PC-3 (cell line): ENCODE measurements at regions not wholly inside any gene's neighbourhood (a gene's known extent, or its start where the extent isn't known, plus 50 kb on each side); places are given as distances from the start of the nearest gene placed in this dataset.

Experiments used
- ATAC-seq: fragments of 200-7000 bp; cut with Tn5 transposase; 2 replicates; pipeline ENCODE4 v1.9.1; 2020; ENCODE audit warnings: mild to moderate bottlenecking, moderate library complexity
- BruUV-seq: library from RNA; stranded (reverse); fragments of 400-500 nt; replicated peaks from 2 replicates; lab custom pipeline; 2021; lab: Mats Ljungman, UMichigan
- CTCF ChIA-PET: fragments of 300-600 bp; sonication (Branson Sonifier 250); formaldehyde crosslinking; loops from one replicate; lab custom pipeline; 2022; ENCODE audit warnings: antibody characterized with exemption; lab: Charles Lee
- POLR2A ChIA-PET: fragments of 300-600 bp; sonication (Branson Sonifier 250); formaldehyde crosslinking; loops from one replicate; lab custom pipeline; 2022; ENCODE audit warnings: antibody characterized with exemption; ENCODE audit not compliant: unreplicated experiment; lab: Charles Lee
- DNase-seq: peaks from one replicate; pipeline ENCODE4 v3.0.0-alpha.2; 2015
- H2AFZ ChIP-seq: fragments of 300-600 bp; sonication (generic); 2 replicates; pipeline ENCODE4 v1.6.0; 2016; ENCODE audit warnings: antibody characterized with exemption, low read length
- H3F3A ChIP-seq: fragments of 300-600 bp; sonication (generic); one replicate; pipeline ENCODE4 v1.6.0; 2017; ENCODE audit warnings: antibody characterized with exemption, low read length, control low read depth, mild to moderate bottlenecking; ENCODE audit not compliant: unreplicated experiment
- H3K27ac ChIP-seq: fragments of 300-600 bp; sonication (generic); 2 replicates; pipeline ENCODE4 v1.5.1; 2016; ENCODE audit warnings: mild to moderate bottlenecking, low read length
- H3K27me3 ChIP-seq: fragments of 300-600 bp; sonication (generic); 2 replicates; pipeline ENCODE4 v1.6.1; 2016; ENCODE audit warnings: low read length, mixed read lengths
- H3K36me3 ChIP-seq: fragments of 300-600 bp; sonication (generic); 2 replicates; pipeline ENCODE4 v1.6.1; 2016; ENCODE audit warnings: low read depth, mixed run types, low read length, mixed read lengths
- H3K4me1 ChIP-seq: fragments of 300-600 bp; sonication (generic); 2 replicates; pipeline ENCODE4 v1.5.1; 2016; ENCODE audit warnings: low read length; ENCODE audit not compliant: insufficient read depth
- H3K4me2 ChIP-seq: fragments of 300-600 bp; sonication (generic); 2 replicates; pipeline ENCODE4 v1.6.0; 2016; ENCODE audit warnings: low read length
- H3K4me3 ChIP-seq: fragments of 300-600 bp; sonication (generic); 2 replicates; pipeline ENCODE4 v1.5.1; 2016; ENCODE audit warnings: mild to moderate bottlenecking, low read length, mixed read lengths
- H3K79me2 ChIP-seq: fragments of 300-600 bp; sonication (generic); 2 replicates; pipeline ENCODE4 v1.6.1; 2017; ENCODE audit warnings: low read length, mixed read lengths
- H3K9ac ChIP-seq: fragments of 300-600 bp; sonication (generic); 2 replicates; pipeline ENCODE4 v1.6.0; 2016; ENCODE audit warnings: mild to moderate bottlenecking, low read length
- H3K9me2 ChIP-seq: fragments of 300-600 bp; sonication (generic); replicated peaks from 2 replicates; pipeline ENCODE4 v1.6.1; 2016; ENCODE audit warnings: mixed run types, low read length, mixed read lengths
- H3K9me3 ChIP-seq: fragments of 300-600 bp; sonication (generic); 2 replicates; pipeline ENCODE4 v1.6.1; 2016; ENCODE audit warnings: low read length, mixed read lengths
- H4K20me1 ChIP-seq: fragments of 300-600 bp; sonication (generic); 2 replicates; pipeline ENCODE4 v1.6.1; 2016; ENCODE audit warnings: low read length, mixed read lengths
- EZH2 ChIP-seq: fragments of 300-600 bp; sonication (generic); IDR thresholded peaks from one replicate; pipeline ENCODE4 v1.6.1; 2017; ENCODE audit warnings: antibody characterized with exemption, mild to moderate bottlenecking, low read length; ENCODE audit not compliant: unreplicated experiment
- EZH2phosphoT487 ChIP-seq: fragments of 300-600 bp; sonication (generic); IDR thresholded peaks from 2 replicates; pipeline ENCODE4 v1.6.1; 2018; ENCODE audit warnings: mild to moderate bottlenecking, antibody characterized with exemption, low read length, borderline replicate concordance
- intact Hi-C: fragments of 100-400 bp; cut with micrococcal nuclease; formaldehyde crosslinking; loops from 2 replicates; pipeline ENCODE4 v1.9.0; 2023
- TF ChIP-seq, protein P1 (sequence below): fragments of 300-600 bp; sonication (generic); conservative IDR thresholded peaks from 2 replicates; pipeline ENCODE4 v1.5.1; 2017; ENCODE audit warnings: antibody characterized with exemption, low read depth, mild to moderate bottlenecking, low read length

DNA sequence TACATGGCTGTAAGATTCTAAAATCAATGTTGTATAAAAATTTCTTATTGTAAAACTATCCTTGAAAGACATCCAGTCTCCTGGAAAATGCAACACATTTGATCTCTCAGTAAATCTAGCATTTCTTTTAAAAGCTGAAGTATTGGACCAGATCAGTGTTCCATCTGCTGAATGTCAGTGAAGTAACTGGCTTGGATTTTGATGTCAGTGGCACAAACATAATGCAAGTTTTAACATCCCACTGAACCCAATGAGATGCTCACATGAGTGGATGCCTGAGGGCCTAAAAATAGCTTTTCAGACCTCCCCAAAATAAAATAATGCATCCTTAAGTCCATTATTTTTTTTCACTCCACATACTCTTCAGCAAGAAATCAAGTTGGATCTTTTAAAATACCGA lies 1432.2 kb downstream of the MRPL39 start:
- DNase-seq (no peak), ATAC-seq (no peak)
- Histone ChIP-seq H3K36me3 (peaks cover 3% of the 10 kb centered on the region; the same call in 1 of the 2 replicates), H3K4me3 (no peak overlapping the region), H2AFZ (no peak overlapping the region), H3K9me2 (no peaks in the 10 kb centered on the region), H3K9ac (no peak overlapping the region), H3K27ac (no peak overlapping the region), H3K79me2 (no peaks in the 10 kb centered on the region), H4K20me1 (no peaks in the 10 kb centered on the region), H3K4me1 (no peaks in the 10 kb centered on the region), H3K9me3 (0 out of 2 replicates have a peak, but pooled peaks cover 14% of the 10 kb centered on the region), H3K4me2 (no peak overlapping the region), H3K27me3 (no peaks in the 10 kb centered on the region), H3F3A (no peaks in the 10 kb centered on the region)
- CTCF ChIA-PET: no interaction called here
- POLR2A ChIA-PET: no interaction called here
- TF ChIP-seq, protein P1, sequence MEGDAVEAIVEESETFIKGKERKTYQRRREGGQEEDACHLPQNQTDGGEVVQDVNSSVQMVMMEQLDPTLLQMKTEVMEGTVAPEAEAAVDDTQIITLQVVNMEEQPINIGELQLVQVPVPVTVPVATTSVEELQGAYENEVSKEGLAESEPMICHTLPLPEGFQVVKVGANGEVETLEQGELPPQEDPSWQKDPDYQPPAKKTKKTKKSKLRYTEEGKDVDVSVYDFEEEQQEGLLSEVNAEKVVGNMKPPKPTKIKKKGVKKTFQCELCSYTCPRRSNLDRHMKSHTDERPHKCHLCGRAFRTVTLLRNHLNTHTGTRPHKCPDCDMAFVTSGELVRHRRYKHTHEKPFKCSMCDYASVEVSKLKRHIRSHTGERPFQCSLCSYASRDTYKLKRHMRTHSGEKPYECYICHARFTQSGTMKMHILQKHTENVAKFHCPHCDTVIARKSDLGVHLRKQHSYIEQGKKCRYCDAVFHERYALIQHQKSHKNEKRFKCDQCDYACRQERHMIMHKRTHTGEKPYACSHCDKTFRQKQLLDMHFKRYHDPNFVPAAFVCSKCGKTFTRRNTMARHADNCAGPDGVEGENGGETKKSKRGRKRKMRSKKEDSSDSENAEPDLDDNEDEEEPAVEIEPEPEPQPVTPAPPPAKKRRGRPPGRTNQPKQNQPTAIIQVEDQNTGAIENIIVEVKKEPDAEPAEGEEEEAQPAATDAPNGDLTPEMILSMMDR: no peak
- no peak for TF ChIP-seq EZH2phosphoT487
- TF ChIP-seq EZH2: no peak
- BruUV-seq: no TSS peak
- intact Hi-C loops: no loop called here

DNA sequence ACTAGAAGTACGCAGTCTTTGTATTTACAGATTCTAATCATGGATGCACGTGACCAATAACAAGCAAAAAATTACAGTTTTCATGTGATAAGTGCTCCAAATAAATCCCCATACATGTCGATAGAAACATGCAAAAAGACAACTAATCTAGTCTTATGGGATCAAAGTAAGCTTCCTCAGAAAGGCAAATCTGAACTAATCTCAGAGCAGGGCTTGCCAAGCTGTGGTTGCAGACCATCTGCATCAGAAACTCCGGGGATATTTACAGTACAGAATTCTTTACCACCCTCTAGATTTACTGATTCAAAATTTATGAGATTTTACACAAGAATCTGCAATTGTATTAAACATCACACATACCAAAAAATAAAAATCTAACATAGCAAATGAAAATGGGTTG lies 1435.5 kb downstream of the MRPL39 start:
- POLR2A ChIA-PET: no interaction called here
- TF ChIP-seq, protein P1: no peak
- TF ChIP-seq EZH2: no peak
- no peak for TF ChIP-seq EZH2phosphoT487
- no peaks in the 10 kb centered on the region for H3K4me1 ChIP-seq
- no peak overlapping the region for H2AFZ ChIP-seq
- BruUV-seq: no TSS peak
- no peaks in the 10 kb centered on the region for H3K27me3 ChIP-seq
- no peak for DNase-seq
- 0 out of 2 replicates have a peak, but pooled peaks cover 5% of the 10 kb centered on the region for H3K9me3 ChIP-seq
- H3K27ac ChIP-seq: no peak overlapping the region
- no peak overlapping the region for H3K4me3 ChIP-seq
- H3F3A ChIP-seq: no peaks in the 10 kb centered on the region
- H3K9ac ChIP-seq: no peak overlapping the region
- intact Hi-C loops: no loop called here
- H3K36me3 ChIP-seq: no peaks in the 10 kb centered on the region
- no peak for ATAC-seq
- no peaks in the 10 kb centered on the region for H4K20me1 ChIP-seq
- no peaks in the 10 kb centered on the region for H3K79me2 ChIP-seq
- CTCF ChIA-PET: no interaction called here
- no peak overlapping the region for H3K4me2 ChIP-seq
- no peaks in the 10 kb centered on the region for H3K9me2 ChIP-seq

DNA sequence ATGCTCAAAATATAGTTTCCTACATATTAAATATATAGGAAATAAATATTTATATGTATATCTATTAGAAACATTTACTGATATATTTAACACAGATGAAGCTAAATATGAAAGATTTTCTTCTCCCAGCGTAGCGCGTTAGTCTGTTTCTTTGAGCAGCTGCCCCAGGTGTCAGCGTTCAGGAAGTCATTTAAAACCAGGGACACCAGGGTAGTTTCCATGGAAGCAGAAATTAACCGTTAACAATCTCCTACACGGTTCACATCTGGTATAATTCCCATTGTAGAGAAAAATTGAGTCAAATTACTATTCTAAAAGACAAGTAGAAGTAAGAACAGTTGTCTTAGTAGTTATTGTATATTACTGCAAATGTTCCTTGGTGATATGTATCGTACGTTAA lies 1443.7 kb downstream of the MRPL39 start:
- TF ChIP-seq EZH2phosphoT487: no peak
- no peak for TF ChIP-seq EZH2
- POLR2A ChIA-PET: no interaction called here
- intact Hi-C loops: no loop called here
- no peaks in the 10 kb centered on the region for H3K9me2 ChIP-seq
- no peaks in the 10 kb centered on the region for H3F3A ChIP-seq
- BruUV-seq: no TSS peak
- H4K20me1 ChIP-seq: no peaks in the 10 kb centered on the region
- no peaks in the 10 kb centered on the region for H3K4me1 ChIP-seq
- no peak for DNase-seq
- H3K79me2 ChIP-seq: no peaks in the 10 kb centered on the region
- no peak overlapping the region for H3K4me3 ChIP-seq
- H2AFZ ChIP-seq: no peak overlapping the region
- no peak overlapping the region for H3K27ac ChIP-seq
- H3K27me3 ChIP-seq: no peaks in the 10 kb centered on the region
- no peak for ATAC-seq
- no peak overlapping the region for H3K9ac ChIP-seq
- no peaks in the 10 kb centered on the region for H3K36me3 ChIP-seq
- H3K4me2 ChIP-seq: no peak overlapping the region
- H3K9me3 ChIP-seq: no peaks in the 10 kb centered on the region
- CTCF ChIA-PET: no interaction called here
